B cell (primary cell): ENCODE measurements at regions not wholly inside any gene's neighbourhood (a gene's known extent, or its start where the extent isn't known, plus 50 kb on each side); places are given as distances from the start of the nearest gene placed in this dataset.

Experiments used
- ATAC-seq: fragments of 200-7000 bp; cut with Tn5 transposase; one replicate; pipeline ENCODE4 v1.10.0; 2021; ENCODE audit warnings: low read depth, mild to moderate bottlenecking, moderate number of reproducible peaks, moderate library complexity
- CTCF ChIA-PET: fragments of 350-600 bp; sonication (Branson Sonifier 250); formaldehyde crosslinking; loops from one replicate; lab custom pipeline; 2021; ENCODE audit warnings: antibody characterized with exemption, inconsistent platforms; lab: Charles Lee
- POLR2A ChIA-PET: fragments of 350-600 bp; sonication (Branson Sonifier 250); formaldehyde crosslinking; loops from one replicate; lab custom pipeline; 2021; ENCODE audit warnings: antibody characterized with exemption; lab: Charles Lee
- DNase-seq: peaks from one replicate; pipeline ENCODE4 v3.0.0; 2013
- H2AFZ ChIP-seq: 2 replicates; pipeline ENCODE4 v1.6.1; 2012; ENCODE audit warnings: mild to moderate bottlenecking, low read depth, low read length; ENCODE audit not compliant: insufficient read depth, poor library complexity, severe bottlenecking
- H3K27ac ChIP-seq, 2 donors: 1 replicate in 1 of 2; 2 replicates in 1 of 2; pipeline ENCODE4 v1.5.1; 2012 to 2013; ENCODE audit warnings: low read length in 2 of 2, mild to moderate bottlenecking in 2 of 2, moderate library complexity in 1 of 2
- H3K27me3 ChIP-seq, 4 experiments: fragments of 200-600 bp in 1 of 4; sonication (generic) in 1 of 4; replicated peaks in 1 of 4; 1 replicate in 2 of 4; 2 replicates in 2 of 4; pipeline versions ENCODE4 v1.6.1 to v1.7.0; 2013 to 2016; ENCODE audit warnings: low read length in 3 of 4, mild to moderate bottlenecking in 2 of 4, mixed read lengths in 1 of 4, moderate library complexity in 1 of 4; ENCODE audit not compliant: insufficient read depth in 4 of 4, control insufficient read depth in 3 of 4; ENCODE audit errors: control extremely low read depth in 1 of 4
- H3K36me3 ChIP-seq, 2 experiments: replicated peaks in 1 of 2; 1 replicate in 1 of 2; 2 replicates in 1 of 2; pipeline versions ENCODE4 v1.6.1 to v1.7.1; 2013; ENCODE audit warnings: low read length in 1 of 2; ENCODE audit not compliant: insufficient read depth in 2 of 2, control insufficient read depth in 1 of 2; ENCODE audit errors: control extremely low read depth in 1 of 2, extremely low read depth in 1 of 2
- H3K4me1 ChIP-seq, 2 donors: fragments of 200-600 bp in 1 of 2; sonication (generic) in 1 of 2; 1 replicate in 1 of 2; 2 replicates in 1 of 2; pipeline versions ENCODE4 v1.5.1 to v1.6.1; 2013 to 2017; ENCODE audit warnings: low read length in 2 of 2; ENCODE audit not compliant: control insufficient read depth in 2 of 2, insufficient read depth in 2 of 2
- H3K4me2 ChIP-seq: replicated peaks from 2 replicates; pipeline ENCODE3; 2012; ENCODE audit warnings: mild to moderate bottlenecking, low read depth, low read length; ENCODE audit not compliant: poor library complexity, severe bottlenecking
- H3K4me3 ChIP-seq, 5 experiments: fragments of 200-600 bp in 1 of 5; sonication (generic) in 1 of 5; 1 replicate in 3 of 5; 2 replicates in 2 of 5; pipeline versions ENCODE4 v1.5.1 to v1.7.0; 2011 to 2016; ENCODE audit warnings: low read length in 4 of 5, mild to moderate bottlenecking in 4 of 5, low read depth in 2 of 5, control low read depth in 1 of 5, moderate library complexity in 1 of 5; ENCODE audit not compliant: insufficient read depth in 1 of 5; ENCODE audit errors: control extremely low read depth in 1 of 5, extremely low read depth in 1 of 5
- H3K79me2 ChIP-seq: fragments of 200-600 bp; sonication (generic); one replicate; pipeline ENCODE4 v1.6.0; 2016; ENCODE audit warnings: low read length; ENCODE audit not compliant: control insufficient read depth, insufficient read depth
- H3K9ac ChIP-seq: fragments of 200-600 bp; sonication (generic); 2 replicates; pipeline ENCODE4 v1.6.1; 2017; ENCODE audit warnings: mild to moderate bottlenecking, low read length, moderate library complexity
- H3K9me3 ChIP-seq, 3 donors: one replicate each; pipeline versions ENCODE4 v1.6.1 to v1.7.1; 2013; ENCODE audit warnings: low read length in 2 of 3; ENCODE audit not compliant: control insufficient read depth in 2 of 3, insufficient read depth in 1 of 3; ENCODE audit errors: control extremely low read depth in 1 of 3
- H4K20me1 ChIP-seq: 2 replicates; pipeline ENCODE4 v1.6.0; 2012; ENCODE audit warnings: mild to moderate bottlenecking, low read length; ENCODE audit not compliant: insufficient read depth, control insufficient read depth, poor library complexity, severe bottlenecking
- H3K27ac Mint-ChIP-seq: one replicate; pipeline ENCODE4 v1.8.0; 2021; ENCODE audit warnings: mixed read lengths
- H3K27me3 Mint-ChIP-seq: one replicate; pipeline ENCODE4 v1.8.0; 2021; ENCODE audit warnings: mixed read lengths
- H3K4me1 Mint-ChIP-seq: one replicate; pipeline ENCODE4 v1.8.0; 2021; ENCODE audit warnings: mixed read lengths
- H3K4me3 Mint-ChIP-seq: one replicate; pipeline ENCODE4 v1.8.0; 2021; ENCODE audit warnings: mixed read lengths
- H3K9me3 Mint-ChIP-seq: one replicate; pipeline ENCODE4 v1.8.0; 2022; ENCODE audit warnings: mixed read lengths; ENCODE audit not compliant: insufficient read depth
- EZH2 ChIP-seq: IDR thresholded peaks from 2 replicates; pipeline ENCODE4 v1.6.1; 2012; ENCODE audit warnings: borderline replicate concordance, low read depth, mild to moderate bottlenecking, moderate library complexity, low read length; ENCODE audit not compliant: insufficient read depth, poor library complexity, severe bottlenecking
- WGBS: methylation state at CpG from one replicate; pipeline ENCODE4 v1.1.5; 2013; ENCODE audit warnings: missing lambda C conversion rate; ENCODE audit not compliant: insufficient coverage; 5-methylcytosine and 5-hydroxymethylcytosine counted together
- intact Hi-C: fragments of 100-400 bp; cut with micrococcal nuclease; formaldehyde crosslinking; loops from one replicate; pipeline ENCODE4 v1.10.0; 2022
- TF ChIP-seq, protein P1 (sequence below): fragments of 200-600 bp; IDR thresholded peaks from one replicate; pipeline ENCODE4 v1.8.0; 2022; ENCODE audit warnings: antibody characterized with exemption, mild to moderate bottlenecking

DNA sequence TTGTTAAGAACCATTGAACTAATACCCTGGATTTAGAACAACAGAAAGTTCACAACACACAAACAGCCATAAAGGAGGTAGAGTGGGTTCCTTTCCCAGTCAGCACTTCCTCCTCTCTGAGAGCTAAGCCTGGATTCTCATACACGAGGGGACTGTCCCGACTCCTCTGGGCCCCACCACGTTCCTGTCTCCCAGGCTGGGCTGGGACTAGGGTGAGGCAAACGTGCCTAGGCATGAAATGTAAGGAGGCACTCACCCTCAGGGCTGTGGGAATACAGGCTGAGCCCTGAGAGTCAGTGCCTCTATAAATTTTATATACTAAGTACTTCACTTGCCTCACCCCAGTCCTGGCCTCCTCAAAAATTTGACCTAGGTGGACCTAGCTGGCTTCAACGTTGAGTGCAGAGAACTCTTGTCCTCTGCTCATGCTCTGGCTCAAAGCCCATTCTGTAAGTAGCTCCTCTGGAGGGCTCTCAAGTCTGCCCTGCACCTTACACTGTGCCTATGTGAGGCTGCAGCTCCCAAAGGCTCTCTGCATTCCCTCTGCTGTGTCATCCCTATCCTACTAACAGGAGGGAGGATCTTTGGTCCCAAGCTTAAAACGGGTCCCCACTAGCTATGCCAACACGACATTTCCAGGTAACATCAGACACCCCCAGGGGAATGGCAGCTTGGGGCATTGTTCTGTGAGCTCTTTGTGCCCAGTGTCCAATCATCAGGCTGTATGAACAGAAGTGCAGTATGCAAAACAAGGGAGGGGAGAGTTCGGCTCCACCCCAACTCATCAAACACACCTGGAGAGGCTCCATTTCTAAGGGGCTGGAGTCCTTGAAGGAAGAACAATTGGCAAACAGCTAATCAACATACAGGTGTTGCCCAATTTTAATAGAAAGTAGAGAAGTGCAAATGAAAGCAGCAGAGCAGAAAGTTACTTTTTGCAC, 233.2 kb downstream of the RPLP1 start:
- no peak overlapping the region for H3K4me3 ChIP-seq
- no peak overlapping the region for H3K27ac ChIP-seq
- no peak for ATAC-seq
- peaks cover 4% of the 10 kb centered on the region for H3K4me1 Mint-ChIP-seq
- TF ChIP-seq, protein P1, sequence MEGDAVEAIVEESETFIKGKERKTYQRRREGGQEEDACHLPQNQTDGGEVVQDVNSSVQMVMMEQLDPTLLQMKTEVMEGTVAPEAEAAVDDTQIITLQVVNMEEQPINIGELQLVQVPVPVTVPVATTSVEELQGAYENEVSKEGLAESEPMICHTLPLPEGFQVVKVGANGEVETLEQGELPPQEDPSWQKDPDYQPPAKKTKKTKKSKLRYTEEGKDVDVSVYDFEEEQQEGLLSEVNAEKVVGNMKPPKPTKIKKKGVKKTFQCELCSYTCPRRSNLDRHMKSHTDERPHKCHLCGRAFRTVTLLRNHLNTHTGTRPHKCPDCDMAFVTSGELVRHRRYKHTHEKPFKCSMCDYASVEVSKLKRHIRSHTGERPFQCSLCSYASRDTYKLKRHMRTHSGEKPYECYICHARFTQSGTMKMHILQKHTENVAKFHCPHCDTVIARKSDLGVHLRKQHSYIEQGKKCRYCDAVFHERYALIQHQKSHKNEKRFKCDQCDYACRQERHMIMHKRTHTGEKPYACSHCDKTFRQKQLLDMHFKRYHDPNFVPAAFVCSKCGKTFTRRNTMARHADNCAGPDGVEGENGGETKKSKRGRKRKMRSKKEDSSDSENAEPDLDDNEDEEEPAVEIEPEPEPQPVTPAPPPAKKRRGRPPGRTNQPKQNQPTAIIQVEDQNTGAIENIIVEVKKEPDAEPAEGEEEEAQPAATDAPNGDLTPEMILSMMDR = no peak
- no peak for TF ChIP-seq EZH2
- H3K36me3 ChIP-seq = no peaks in the 10 kb centered on the region
- no peak overlapping the region for H3K4me2 ChIP-seq
- no peak overlapping the region for H2AFZ ChIP-seq
- no peak overlapping the region for H3K9ac ChIP-seq
- peaks cover 0 to 8% (median 2%) of the 10 kb centered on the region in 4 experiments for H3K27me3 ChIP-seq
- WGBS = 45% methylated on average over 4 of the region's 8 CpGs
- peaks cover 33% of the 10 kb centered on the region for H3K27me3 Mint-ChIP-seq
- peaks cover 10% of the 10 kb centered on the region for H3K9me3 Mint-ChIP-seq
- H3K9me3 ChIP-seq = peaks cover 1 to 33% (median 23%) of the 10 kb centered on the region in 3 donors
- DNase-seq = no peak
- no peaks in the 10 kb centered on the region for H3K4me1 ChIP-seq
- H3K79me2 ChIP-seq = no peaks in the 10 kb centered on the region
- ChIA-PET POLR2A (interaction anchor here (0.6 to 0.7 kb wide), 3 partner anchors 8 to 753 kb away, joined by 3 to 7 read pairs (median 5); no protein-coding TSS in a partner anchor), CTCF (interaction anchor here (0.9 kb wide), 1 partner anchor 10 kb away, joined by 3 read pairs; no protein-coding TSS in a partner anchor)
- no peaks in the 10 kb centered on the region for H4K20me1 ChIP-seq
- H3K4me3 Mint-ChIP-seq = no peak overlapping the region
- intact Hi-C loops = no loop called here
- no peak overlapping the region for H3K27ac Mint-ChIP-seq

DNA sequence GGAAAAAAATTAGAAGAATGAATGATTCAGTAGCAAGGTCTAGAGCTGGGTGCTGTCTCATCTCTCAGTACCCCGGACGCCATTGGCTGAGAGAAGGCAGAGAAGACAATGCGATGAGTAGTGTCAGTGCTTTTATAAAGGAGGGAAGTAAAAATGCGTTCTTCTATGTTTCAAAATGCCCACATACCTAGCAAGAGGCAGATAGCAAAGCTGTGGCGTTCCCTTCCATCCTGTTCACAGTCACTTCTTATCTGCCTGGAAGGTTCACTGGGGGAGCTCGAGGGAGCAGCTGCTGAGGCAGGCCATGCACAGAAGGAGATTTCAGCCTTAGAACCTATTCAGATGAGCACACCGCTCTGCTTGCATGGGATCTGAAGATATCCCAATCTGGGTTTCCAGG, 234.0 kb downstream of the RPLP1 start:
- no peak for ATAC-seq
- H3K27ac ChIP-seq = no peak overlapping the region
- intact Hi-C loops = no loop called here
- H3K9me3 Mint-ChIP-seq = peaks cover 10% of the 10 kb centered on the region
- 96% methylated on average over 6 of the region's 7 CpGs for WGBS
- H3K9me3 ChIP-seq = peaks cover 1 to 33% (median 23%) of the 10 kb centered on the region in 3 donors
- H3K36me3 ChIP-seq = no peaks in the 10 kb centered on the region
- no peak overlapping the region for H3K27ac Mint-ChIP-seq
- no peak overlapping the region for H3K9ac ChIP-seq
- no peaks in the 10 kb centered on the region for H3K4me1 ChIP-seq
- no peak for DNase-seq
- POLR2A ChIA-PET = no interaction called here
- H3K4me1 Mint-ChIP-seq = peaks cover 4% of the 10 kb centered on the region
- TF ChIP-seq, protein P1 = no peak
- TF ChIP-seq EZH2 = no peak
- no peak overlapping the region for H3K4me2 ChIP-seq
- CTCF ChIA-PET = interaction anchor here (0.9 kb wide), 1 partner anchor 9 kb away, joined by 3 read pairs; no protein-coding TSS in a partner anchor
- H2AFZ ChIP-seq = no peak overlapping the region
- H3K27me3 Mint-ChIP-seq = peaks cover 36% of the 10 kb centered on the region
- peaks cover 0 to 8% (median 2%) of the 10 kb centered on the region in 4 experiments for H3K27me3 ChIP-seq
- no peaks in the 10 kb centered on the region for H3K79me2 ChIP-seq
- H3K4me3 Mint-ChIP-seq = no peak overlapping the region
- no peaks in the 10 kb centered on the region for H4K20me1 ChIP-seq
- no peak overlapping the region for H3K4me3 ChIP-seq
